ENCODE measurements at regions not wholly inside any gene's neighbourhood (a gene's known extent, or its start where the extent isn't known, plus 50 kb on each side); places are given as distances from the start of the nearest gene placed in this dataset.

- WGBS: 65% methylated on average over 2 of the region's 2 CpGs
- H3K4me3 ChIP-seq: no peak overlapping the region
Observed at GRCh38 chr2:48860380-48860779, 104.9 kb upstream of the LHCGR start.

GRCh38 chr2:48856657-48857056 lies 101.1 kb upstream of the LHCGR start:
- H3K27ac ChIP-seq (replicated peaks in 1 of 4): no peak overlapping the region
- H3K4me1 ChIP-seq: peaks cover 0 to 43% (median 33%) of the 10 kb centered on the region in 4 donors
- H3K27me3 ChIP-seq: no peaks in the 10 kb centered on the region
- TF ChIP-seq, protein P1, sequence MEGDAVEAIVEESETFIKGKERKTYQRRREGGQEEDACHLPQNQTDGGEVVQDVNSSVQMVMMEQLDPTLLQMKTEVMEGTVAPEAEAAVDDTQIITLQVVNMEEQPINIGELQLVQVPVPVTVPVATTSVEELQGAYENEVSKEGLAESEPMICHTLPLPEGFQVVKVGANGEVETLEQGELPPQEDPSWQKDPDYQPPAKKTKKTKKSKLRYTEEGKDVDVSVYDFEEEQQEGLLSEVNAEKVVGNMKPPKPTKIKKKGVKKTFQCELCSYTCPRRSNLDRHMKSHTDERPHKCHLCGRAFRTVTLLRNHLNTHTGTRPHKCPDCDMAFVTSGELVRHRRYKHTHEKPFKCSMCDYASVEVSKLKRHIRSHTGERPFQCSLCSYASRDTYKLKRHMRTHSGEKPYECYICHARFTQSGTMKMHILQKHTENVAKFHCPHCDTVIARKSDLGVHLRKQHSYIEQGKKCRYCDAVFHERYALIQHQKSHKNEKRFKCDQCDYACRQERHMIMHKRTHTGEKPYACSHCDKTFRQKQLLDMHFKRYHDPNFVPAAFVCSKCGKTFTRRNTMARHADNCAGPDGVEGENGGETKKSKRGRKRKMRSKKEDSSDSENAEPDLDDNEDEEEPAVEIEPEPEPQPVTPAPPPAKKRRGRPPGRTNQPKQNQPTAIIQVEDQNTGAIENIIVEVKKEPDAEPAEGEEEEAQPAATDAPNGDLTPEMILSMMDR (IDR thresholded peaks at IDR 0.05): no peak
- TF ChIP-seq EP300 (IDR thresholded peaks at IDR 0.05) (no peak), POLR2A (IDR thresholded peaks at IDR 0.05; ENCODE audit: low read depth) (no peak), POLR2AphosphoS5 (IDR thresholded peaks at IDR 0.05) (no peak)
- H3K9me3 ChIP-seq: no peaks in the 10 kb centered on the region
- WGBS: 85% methylated on average over 3 of the region's 3 CpGs
- H3K36me3 ChIP-seq: no peaks in the 10 kb centered on the region
- peak; percentile 77 for DNase-seq (ENCODE audit: extremely low spot score)
- H3K4me3 ChIP-seq: no peak overlapping the region
- intact Hi-C loops (cut with DNase I): no loop called here

More at GRCh38 chr2:48860380-48860779, 104.9 kb upstream of the LHCGR start:
- Histone ChIP-seq H3K9me3 (no peaks in the 10 kb centered on the region), H3K4me1 (peaks cover 0 to 16% (median 14%) of the 10 kb centered on the region in 4 donors), H3K27ac (replicated peaks in 1 of 4) (no peak overlapping the region), H3K36me3 (no peaks in the 10 kb centered on the region), H3K27me3 (no peaks in the 10 kb centered on the region)
- intact Hi-C loops (cut with DNase I): no loop called here
- no peak for DNase-seq (ENCODE audit: extremely low spot score)
- TF ChIP-seq POLR2AphosphoS5 (IDR thresholded peaks at IDR 0.05): no peak
- no peak for TF ChIP-seq POLR2A (IDR thresholded peaks at IDR 0.05; ENCODE audit: low read depth)
- TF ChIP-seq, protein P1 (IDR thresholded peaks at IDR 0.05): no peak
- no peak for TF ChIP-seq EP300 (IDR thresholded peaks at IDR 0.05)

- no peak for DNase-seq (ENCODE audit: extremely low spot score)
- H3K27ac ChIP-seq (replicated peaks in 1 of 4): peak overlapping the region in 2 of 4 donors; percentile 65 to 67
- WGBS: 90% methylated on average over 4 of the region's 4 CpGs
- no peaks in the 10 kb centered on the region for H3K27me3 ChIP-seq
- TF ChIP-seq POLR2A (IDR thresholded peaks at IDR 0.05; ENCODE audit: low read depth) (no peak), EP300 (IDR thresholded peaks at IDR 0.05) (no peak), POLR2AphosphoS5 (IDR thresholded peaks at IDR 0.05) (no peak)
- TF ChIP-seq, protein P1 (IDR thresholded peaks at IDR 0.05): no peak
- H3K4me3 ChIP-seq: no peak overlapping the region
- intact Hi-C loops (cut with DNase I): no loop called here
- peaks cover 0 to 43% (median 33%) of the 10 kb centered on the region in 4 donors for H3K4me1 ChIP-seq
- H3K9me3 ChIP-seq: no peaks in the 10 kb centered on the region
- no peaks in the 10 kb centered on the region for H3K36me3 ChIP-seq
Observed at GRCh38 chr2:48856144-48856543, 100.6 kb upstream of the LHCGR start.

GRCh38 chr2:48855142-48855541 lies 99.6 kb upstream of the LHCGR start:
- TF ChIP-seq POLR2A (IDR thresholded peaks at IDR 0.05; ENCODE audit: low read depth): no peak
- TF ChIP-seq, protein P1 (IDR thresholded peaks at IDR 0.05): no peak
- TF ChIP-seq EP300 (IDR thresholded peaks at IDR 0.05): no peak
- TF ChIP-seq POLR2AphosphoS5 (IDR thresholded peaks at IDR 0.05): no peak
- H3K4me3 ChIP-seq: no peak overlapping the region
- H3K27me3 ChIP-seq: no peaks in the 10 kb centered on the region
- peak overlapping the region in 3 of 4 donors; percentile 65 to 67 (median 66) for H3K27ac ChIP-seq (replicated peaks in 1 of 4)
- intact Hi-C loops (cut with DNase I): no loop called here
- DNase-seq (ENCODE audit: extremely low spot score): no peak
- H3K9me3 ChIP-seq: no peaks in the 10 kb centered on the region
- no peaks in the 10 kb centered on the region for H3K36me3 ChIP-seq
- peaks cover 0 to 43% (median 33%) of the 10 kb centered on the region in 4 donors for H3K4me1 ChIP-seq
- WGBS: 65% methylated on average over 2 of the region's 2 CpGs

GRCh38 chr2:48854681-48855080 lies 99.2 kb upstream of the LHCGR start:
- TF ChIP-seq POLR2A (IDR thresholded peaks at IDR 0.05; ENCODE audit: low read depth) (no peak), EP300 (IDR thresholded peaks at IDR 0.05) (no peak), POLR2AphosphoS5 (IDR thresholded peaks at IDR 0.05) (no peak)
- TF ChIP-seq, protein P1 (IDR thresholded peaks at IDR 0.05): no peak
- DNase-seq (ENCODE audit: extremely low spot score): peak; percentile 68
- WGBS: 67% methylated on average over 1 of the region's 1 CpG
- H3K27ac ChIP-seq (replicated peaks in 1 of 4): peak overlapping the region in 3 of 4 donors; percentile 65 to 67 (median 66)
- no peaks in the 10 kb centered on the region for H3K9me3 ChIP-seq
- H3K36me3 ChIP-seq: no peaks in the 10 kb centered on the region
- H3K27me3 ChIP-seq: no peaks in the 10 kb centered on the region
- H3K4me3 ChIP-seq: no peak overlapping the region
- intact Hi-C loops (cut with DNase I): no loop called here
- H3K4me1 ChIP-seq: peaks cover 0 to 43% (median 33%) of the 10 kb centered on the region in 4 donors
